ENCODE measurements at regions not wholly inside any gene's neighbourhood (a gene's known extent, or its start where the extent isn't known, plus 50 kb on each side); places are given as distances from the start of the nearest gene placed in this dataset.

- ATAC-seq (replicated peaks) (no peak), DNase-seq (no peak)
- H3K4me3 Mint-ChIP-seq, result no peak overlapping the region
- no peak overlapping the region for H3K27ac Mint-ChIP-seq
- no peaks in the 10 kb centered on the region for H3K27me3 Mint-ChIP-seq
- H3K36me3 Mint-ChIP-seq (ENCODE audit: insufficient read depth), result no peaks in the 10 kb centered on the region
- H3K4me1 Mint-ChIP-seq (ENCODE audit: low read depth in 2 of 2), result no peaks in the 10 kb centered on the region
- H3K9me3 Mint-ChIP-seq, result peaks cover 0 to 2% of the 10 kb centered on the region in 2 donors
Measured at GRCh38 chr7:124459101-124460055, 306.2 kb downstream of the GPR37 start.

- no peak for DNase-seq
- no peak for ATAC-seq (replicated peaks)
- Mint-ChIP-seq H3K4me1 (ENCODE audit: low read depth in 2 of 2) (no peaks in the 10 kb centered on the region), H3K27ac (no peak overlapping the region), H3K4me3 (no peak overlapping the region), H3K36me3 (ENCODE audit: insufficient read depth) (no peaks in the 10 kb centered on the region), H3K27me3 (no peaks in the 10 kb centered on the region), H3K9me3 (peaks cover 0 to 2% of the 10 kb centered on the region in 2 donors)
Measured at GRCh38 chr7:124457841-124458240, 307.8 kb downstream of the GPR37 start.

GRCh38 chr7:124456286-124456685, 309.3 kb downstream of the GPR37 start:
- peaks cover 0 to 2% of the 10 kb centered on the region in 2 donors for H3K9me3 Mint-ChIP-seq
- H3K27ac Mint-ChIP-seq, result no peak overlapping the region
- no peaks in the 10 kb centered on the region for H3K36me3 Mint-ChIP-seq (ENCODE audit: insufficient read depth)
- ATAC-seq (replicated peaks) (no peak), DNase-seq (no peak)
- H3K4me3 Mint-ChIP-seq, result no peak overlapping the region
- no peaks in the 10 kb centered on the region for H3K27me3 Mint-ChIP-seq
- no peaks in the 10 kb centered on the region for H3K4me1 Mint-ChIP-seq (ENCODE audit: low read depth in 2 of 2)

- H3K27ac Mint-ChIP-seq, result no peak overlapping the region
- H3K4me1 Mint-ChIP-seq (ENCODE audit: low read depth in 2 of 2), result no peaks in the 10 kb centered on the region
- no peaks in the 10 kb centered on the region for H3K27me3 Mint-ChIP-seq
- DNase-seq, result no peak
- peaks cover 0 to 2% of the 10 kb centered on the region in 2 donors for H3K9me3 Mint-ChIP-seq
- no peak overlapping the region for H3K4me3 Mint-ChIP-seq
- ATAC-seq (replicated peaks), result no peak
- no peaks in the 10 kb centered on the region for H3K36me3 Mint-ChIP-seq (ENCODE audit: insufficient read depth)
Measured at GRCh38 chr7:124452186-124452585, 313.4 kb downstream of the GPR37 start.

- Mint-ChIP-seq H3K27ac (no peak overlapping the region), H3K4me1 (ENCODE audit: low read depth in 2 of 2) (no peaks in the 10 kb centered on the region), H3K9me3 (no peaks in the 10 kb centered on the region), H3K27me3 (no peaks in the 10 kb centered on the region), H3K4me3 (no peak overlapping the region), H3K36me3 (ENCODE audit: insufficient read depth) (no peaks in the 10 kb centered on the region)
- ATAC-seq (replicated peaks) (no peak), DNase-seq (no peak)
Measured at GRCh38 chr7:124449896-124450295, 315.7 kb downstream of the GPR37 start.

- Mint-ChIP-seq H3K9me3 (peaks cover 0 to 1% of the 10 kb centered on the region in 2 donors), H3K27ac (no peak overlapping the region), H3K4me1 (ENCODE audit: low read depth in 2 of 2) (no peaks in the 10 kb centered on the region), H3K36me3 (ENCODE audit: insufficient read depth) (no peaks in the 10 kb centered on the region), H3K4me3 (no peak overlapping the region), H3K27me3 (no peaks in the 10 kb centered on the region)
- no peak for ATAC-seq (replicated peaks)
- no peak for DNase-seq
Measured at GRCh38 chr7:124444696-124445480, 320.7 kb downstream of the GPR37 start.

GRCh38 chr7:124443762-124444161, 321.8 kb downstream of the GPR37 start:
- Mint-ChIP-seq H3K27me3 (no peaks in the 10 kb centered on the region), H3K4me3 (no peak overlapping the region), H3K9me3 (peaks cover 0 to 1% of the 10 kb centered on the region in 2 donors), H3K36me3 (ENCODE audit: insufficient read depth) (no peaks in the 10 kb centered on the region), H3K4me1 (ENCODE audit: low read depth in 2 of 2) (no peaks in the 10 kb centered on the region), H3K27ac (no peak overlapping the region)
- ATAC-seq (replicated peaks) (no peak), DNase-seq (no peak)

- H3K27me3 Mint-ChIP-seq, result no peaks in the 10 kb centered on the region
- no peak for ATAC-seq (replicated peaks)
- H3K27ac Mint-ChIP-seq, result no peak overlapping the region
- no peaks in the 10 kb centered on the region for H3K4me1 Mint-ChIP-seq (ENCODE audit: low read depth in 2 of 2)
- DNase-seq, result no peak
- H3K36me3 Mint-ChIP-seq (ENCODE audit: insufficient read depth), result no peaks in the 10 kb centered on the region
- no peak overlapping the region for H3K4me3 Mint-ChIP-seq
- peaks cover 0 to 4% of the 10 kb centered on the region in 2 donors for H3K9me3 Mint-ChIP-seq
Measured at GRCh38 chr7:124440081-124440480, 325.5 kb downstream of the GPR37 start.

GRCh38 chr7:124432009-124432578, 333.5 kb downstream of the GPR37 start:
- no peak for ATAC-seq (replicated peaks)
- no peaks in the 10 kb centered on the region for H3K4me1 Mint-ChIP-seq (ENCODE audit: low read depth in 2 of 2)
- H3K4me3 Mint-ChIP-seq, result no peak overlapping the region
- H3K36me3 Mint-ChIP-seq (ENCODE audit: insufficient read depth), result no peaks in the 10 kb centered on the region
- DNase-seq, result no peak
- no peak overlapping the region for H3K27ac Mint-ChIP-seq
- H3K27me3 Mint-ChIP-seq, result no peaks in the 10 kb centered on the region
- peaks cover 0 to 1% of the 10 kb centered on the region in 2 donors for H3K9me3 Mint-ChIP-seq

GRCh38 chr7:124429923-124430322, 335.7 kb downstream of the GPR37 start:
- Mint-ChIP-seq H3K9me3 (peaks cover 0 to 1% of the 10 kb centered on the region in 2 donors), H3K4me3 (no peak overlapping the region), H3K27ac (no peak overlapping the region), H3K36me3 (ENCODE audit: insufficient read depth) (no peaks in the 10 kb centered on the region), H3K4me1 (ENCODE audit: low read depth in 2 of 2) (no peaks in the 10 kb centered on the region), H3K27me3 (no peaks in the 10 kb centered on the region)
- ATAC-seq (replicated peaks) (no peak), DNase-seq (no peak)

GRCh38 chr7:124428781-124429180, 336.8 kb downstream of the GPR37 start:
- Mint-ChIP-seq H3K4me1 (ENCODE audit: low read depth in 2 of 2) (no peaks in the 10 kb centered on the region), H3K27ac (no peak overlapping the region), H3K36me3 (ENCODE audit: insufficient read depth) (no peaks in the 10 kb centered on the region), H3K4me3 (no peak overlapping the region), H3K27me3 (no peaks in the 10 kb centered on the region), H3K9me3 (peaks cover 0 to 1% of the 10 kb centered on the region in 2 donors)
- ATAC-seq (replicated peaks) (no peak), DNase-seq (no peak)

GRCh38 chr7:124426621-124427020, 339.0 kb downstream of the GPR37 start:
- DNase-seq (no peak), ATAC-seq (replicated peaks) (no peak)
- Mint-ChIP-seq H3K4me3 (no peak overlapping the region), H3K9me3 (peaks cover 0 to 1% of the 10 kb centered on the region in 2 donors), H3K36me3 (ENCODE audit: insufficient read depth) (no peaks in the 10 kb centered on the region), H3K4me1 (ENCODE audit: low read depth in 2 of 2) (no peaks in the 10 kb centered on the region), H3K27me3 (no peaks in the 10 kb centered on the region), H3K27ac (no peak overlapping the region)

GRCh38 chr7:124423863-124424262, 341.7 kb downstream of the GPR37 start:
- ATAC-seq (replicated peaks) (no peak), DNase-seq (no peak)
- H3K27ac Mint-ChIP-seq, result no peak overlapping the region
- H3K9me3 Mint-ChIP-seq, result peaks cover 0 to 2% of the 10 kb centered on the region in 2 donors
- no peak overlapping the region for H3K4me3 Mint-ChIP-seq
- no peaks in the 10 kb centered on the region for H3K4me1 Mint-ChIP-seq (ENCODE audit: low read depth in 2 of 2)
- H3K27me3 Mint-ChIP-seq, result no peaks in the 10 kb centered on the region
- no peaks in the 10 kb centered on the region for H3K36me3 Mint-ChIP-seq (ENCODE audit: insufficient read depth)
